HEK293T (cell line): ENCODE measurements at regions not wholly inside any gene's neighbourhood (a gene's known extent, or its start where the extent isn't known, plus 50 kb on each side); places are given as distances from the start of the nearest gene placed in this dataset.

ENCODE experiments used
- CTCF ChIA-PET: fragments of 350-600 bp; formaldehyde crosslinking; extraction: SDS; loops from one replicate; lab custom pipeline; 2021; ENCODE audit warnings: antibody characterized with exemption, inconsistent platforms; lab: Yijun Ruan, JAX
- POLR2A ChIA-PET: fragments of 350-600 bp; formaldehyde crosslinking; extraction: SDS; loops from one replicate; lab custom pipeline; 2020; ENCODE audit warnings: antibody characterized with exemption, inconsistent platforms; lab: Yijun Ruan, JAX
- DNase-seq: peaks from one replicate; pipeline ENCODE4 v3.0.0; 2012; ENCODE audit warnings: mixed read lengths; ENCODE audit errors: extremely low spot score
- ARNT ChIP-seq: fragments of 450-650 bp; IDR thresholded peaks from 2 replicates; pipeline ENCODE4 v1.6.1; 2017; ENCODE audit warnings: mild to moderate bottlenecking
- BHLHE40 ChIP-seq: fragments of 450-650 bp; IDR thresholded peaks from 2 replicates; pipeline ENCODE4 v1.6.1; 2016; ENCODE audit warnings: mild to moderate bottlenecking, moderate library complexity, borderline replicate concordance
- CTBP1 ChIP-seq: fragments of 450-650 bp; IDR thresholded peaks from 2 replicates; pipeline ENCODE4 v1.6.1; 2016; ENCODE audit warnings: borderline replicate concordance
- ELF4 ChIP-seq: fragments of 450-650 bp; IDR thresholded peaks from 2 replicates; pipeline ENCODE4 v1.6.1; 2017; ENCODE audit warnings: antibody characterized with exemption
- FOXA1 ChIP-seq: fragments of 450-650 bp; IDR thresholded peaks from 2 replicates; pipeline ENCODE4 v1.6.1; 2016; ENCODE audit warnings: mild to moderate bottlenecking
- FOXK2 ChIP-seq: fragments of 450-650 bp; IDR thresholded peaks from 2 replicates; pipeline ENCODE4 v1.6.1; 2016; ENCODE audit warnings: mild to moderate bottlenecking
- FOXM1 ChIP-seq: fragments of 450-650 bp; IDR thresholded peaks from 2 replicates; pipeline ENCODE4 v1.6.1; 2017; ENCODE audit warnings: mild to moderate bottlenecking, borderline replicate concordance
- HDGF ChIP-seq: fragments of 450-650 bp; IDR thresholded peaks from 2 replicates; pipeline ENCODE4 v1.6.1; 2017; ENCODE audit warnings: antibody characterized with exemption, borderline replicate concordance
- L3MBTL2 ChIP-seq: fragments of 450-650 bp; conservative IDR thresholded peaks from 2 replicates; pipeline ENCODE4 v1.6.1; 2016; ENCODE audit warnings: mild to moderate bottlenecking
- LEF1 ChIP-seq: fragments of 450-650 bp; IDR thresholded peaks from 2 replicates; pipeline ENCODE4 v1.6.1; 2017; ENCODE audit warnings: mild to moderate bottlenecking, borderline replicate concordance
- NFRKB ChIP-seq: fragments of 450-650 bp; IDR thresholded peaks from 2 replicates; pipeline ENCODE4 v1.6.1; 2016; ENCODE audit warnings: mild to moderate bottlenecking, moderate library complexity
- SP1 ChIP-seq: fragments of 450-650 bp; IDR thresholded peaks from 2 replicates; pipeline ENCODE4 v1.6.1; 2017
- SUZ12 ChIP-seq: fragments of 450-650 bp; IDR thresholded peaks from 2 replicates; pipeline ENCODE4 v1.6.1; 2016; ENCODE audit warnings: mild to moderate bottlenecking
- TARDBP ChIP-seq: fragments of 450-650 bp; IDR thresholded peaks from 2 replicates; pipeline ENCODE4 v1.6.1; 2016
- ZNF384 ChIP-seq: fragments of 450-650 bp; IDR thresholded peaks from 2 replicates; pipeline ENCODE4 v1.6.1; 2016
- TF ChIP-seq, protein P1 (sequence below): fragments of 450-650 bp; IDR thresholded peaks from 2 replicates; pipeline ENCODE4 v1.6.1; 2016

DNA sequence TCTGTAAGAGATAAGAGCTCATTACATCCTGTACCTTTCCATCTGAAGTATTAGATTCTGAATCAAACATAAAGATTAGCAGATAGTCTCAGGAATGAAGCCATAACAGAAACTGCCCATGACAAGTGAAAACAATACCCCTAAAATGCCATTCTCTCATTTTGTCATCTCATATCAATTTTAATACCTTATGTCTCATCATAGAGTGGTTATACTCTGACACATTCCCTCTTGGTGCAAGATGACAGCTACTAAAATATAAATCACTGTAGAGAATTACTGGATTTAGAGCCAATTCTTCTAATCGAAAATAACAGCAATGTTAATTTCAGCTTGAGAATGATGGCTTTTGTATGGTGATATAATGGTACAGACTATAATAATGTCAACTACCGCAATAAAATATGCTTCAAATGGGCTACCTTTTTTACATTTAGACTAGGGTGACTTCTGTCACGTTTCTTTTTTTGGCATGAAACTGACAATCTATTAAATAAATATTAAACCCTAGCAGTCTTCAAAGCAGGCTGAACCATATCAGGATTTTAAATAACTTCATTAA, 125.1 kb upstream of the ITGA4 start:
- TF ChIP-seq, protein P1, sequence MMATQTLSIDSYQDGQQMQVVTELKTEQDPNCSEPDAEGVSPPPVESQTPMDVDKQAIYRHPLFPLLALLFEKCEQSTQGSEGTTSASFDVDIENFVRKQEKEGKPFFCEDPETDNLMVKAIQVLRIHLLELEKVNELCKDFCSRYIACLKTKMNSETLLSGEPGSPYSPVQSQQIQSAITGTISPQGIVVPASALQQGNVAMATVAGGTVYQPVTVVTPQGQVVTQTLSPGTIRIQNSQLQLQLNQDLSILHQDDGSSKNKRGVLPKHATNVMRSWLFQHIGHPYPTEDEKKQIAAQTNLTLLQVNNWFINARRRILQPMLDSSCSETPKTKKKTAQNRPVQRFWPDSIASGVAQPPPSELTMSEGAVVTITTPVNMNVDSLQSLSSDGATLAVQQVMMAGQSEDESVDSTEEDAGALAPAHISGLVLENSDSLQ: no peak
- TF ChIP-seq FOXK2 (no peak), CTBP1 (no peak), FOXA1 (no peak), LEF1 (no peak), ARNT (no peak), ZNF384 (no peak), HDGF (no peak), ELF4 (no peak), BHLHE40 (no peak), NFRKB (no peak), TARDBP (no peak), SUZ12 (no peak), SP1 (no peak), FOXM1 (no peak), L3MBTL2 (no peak)
- POLR2A ChIA-PET: no interaction called here
- CTCF ChIA-PET: no interaction called here
- DNase-seq: no peak

DNA sequence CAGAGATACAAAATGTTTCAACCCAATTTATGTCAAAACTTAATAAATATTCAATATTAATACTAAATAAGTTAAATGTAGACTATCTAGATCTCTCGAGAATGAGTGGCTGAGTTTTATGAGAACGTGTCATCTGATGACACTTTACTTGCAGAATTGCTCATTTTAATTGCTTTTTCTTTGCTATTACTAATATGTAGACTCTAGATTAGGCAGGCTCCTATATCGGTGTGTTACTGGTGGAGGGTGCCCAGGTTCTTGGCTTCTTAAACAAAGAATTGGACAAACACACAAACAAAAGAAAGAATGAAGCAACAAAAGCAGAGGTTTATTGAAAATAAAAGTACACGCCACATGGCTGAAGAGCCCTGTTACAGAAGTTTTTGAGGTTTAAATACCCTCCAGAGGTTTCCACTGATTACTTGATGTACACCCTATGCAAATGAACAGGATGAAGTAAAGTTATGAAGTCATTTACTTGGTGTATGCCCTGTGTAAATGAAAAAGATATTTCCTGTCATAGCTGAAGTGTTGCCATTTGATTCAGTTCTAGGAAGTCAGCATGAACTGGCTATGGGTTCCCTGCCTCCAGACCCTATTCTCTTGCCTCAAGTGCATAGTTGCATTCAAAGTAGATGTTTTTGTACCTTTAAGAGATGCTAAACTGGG, 122.9 kb upstream of the ITGA4 start:
- DNase-seq: no peak
- CTCF ChIA-PET: no interaction called here
- POLR2A ChIA-PET: no interaction called here
- TF ChIP-seq, protein P1: no peak
- TF ChIP-seq L3MBTL2: no peak
- no peak for TF ChIP-seq TARDBP
- no peak for TF ChIP-seq ARNT
- TF ChIP-seq HDGF: no peak

DNA sequence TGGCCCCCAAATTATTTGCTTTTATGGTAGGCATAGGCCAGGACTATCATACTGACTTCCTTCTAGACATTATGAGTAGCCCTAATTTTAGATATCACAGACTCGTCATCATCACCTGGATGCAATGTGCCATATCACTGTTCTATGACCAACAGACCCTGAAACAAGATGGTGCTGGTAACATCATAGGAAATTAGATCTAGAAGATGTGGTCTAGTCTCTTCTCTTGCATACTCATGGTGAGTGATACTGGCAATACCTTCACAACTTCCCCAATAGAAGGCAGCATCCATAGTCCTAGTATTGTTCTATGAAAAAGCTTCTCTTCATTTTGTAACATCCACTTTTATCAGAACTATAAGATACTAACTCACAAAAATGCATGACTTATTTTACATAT, 116.3 kb upstream of the ITGA4 start:
- POLR2A ChIA-PET: no interaction called here
- TF ChIP-seq HDGF (no peak), FOXK2 (no peak)
- no peak for DNase-seq
- CTCF ChIA-PET: no interaction called here

DNA sequence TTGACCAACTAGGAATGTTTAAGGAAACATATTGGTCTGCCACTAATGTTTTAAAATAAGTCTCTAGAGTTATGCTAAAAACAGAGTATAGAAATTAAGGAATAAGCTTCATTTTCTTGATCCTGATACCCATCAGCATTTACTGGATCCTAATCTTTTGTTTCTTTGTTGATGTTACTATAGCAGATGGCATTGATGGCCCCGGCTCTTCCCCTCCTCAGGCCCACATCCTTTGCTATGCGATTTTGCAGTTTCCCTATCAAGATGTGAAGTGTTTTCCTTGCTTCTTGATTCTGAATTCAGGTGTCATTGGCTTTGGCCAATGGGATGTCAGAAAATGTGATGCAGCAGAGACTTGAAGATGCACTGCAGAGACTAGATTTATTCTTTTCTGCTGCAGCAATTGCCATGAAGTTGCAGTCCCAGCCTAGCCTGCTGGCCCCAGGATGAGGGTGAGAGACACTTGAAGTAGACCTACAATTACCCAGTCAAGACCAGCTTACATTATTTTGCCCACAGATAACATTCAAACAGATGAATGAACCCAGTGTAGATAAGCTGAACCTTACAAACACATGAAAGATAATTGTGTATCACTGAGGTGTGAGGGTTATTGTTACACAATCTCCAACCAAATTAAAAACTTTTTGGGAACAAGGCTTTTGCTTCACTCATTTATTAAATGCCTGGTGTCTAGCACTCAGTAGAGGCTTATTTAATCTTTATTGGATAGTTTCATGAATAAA, 115.2 kb upstream of the ITGA4 start:
- CTCF ChIA-PET: no interaction called here
- no peak for DNase-seq
- TF ChIP-seq SP1 (no peak), NFRKB (no peak), ZNF384 (no peak), HDGF (no peak), FOXA1 (no peak), TARDBP (no peak), ARNT (no peak), LEF1 (no peak), FOXM1 (no peak), BHLHE40 (no peak), ELF4 (no peak)
- TF ChIP-seq, protein P1: no peak
- POLR2A ChIA-PET: no interaction called here

GRCh38 chr2:181348107-181348837, 108.9 kb upstream of the ITGA4 start:
- ChIA-PET POLR2A (no interaction called here), CTCF (no interaction called here)
- TF ChIP-seq FOXK2 (no peak), TARDBP (no peak), CTBP1 (no peak), ARNT (no peak), SP1 (no peak), HDGF (no peak), SUZ12 (no peak), L3MBTL2 (no peak), LEF1 (no peak), NFRKB (no peak), BHLHE40 (no peak), ELF4 (no peak), FOXM1 (no peak), ZNF384 (no peak), FOXA1 (no peak)
- TF ChIP-seq, protein P1: no peak
- no peak for DNase-seq
